HEK293 (cell line): ENCODE measurements at regions not wholly inside any gene's neighbourhood (a gene's known extent, or its start where the extent isn't known, plus 50 kb on each side); places are given as distances from the start of the nearest gene placed in this dataset.

ENCODE experiments used
- ATF2 ChIP-seq: fragments of 450-650 bp; formaldehyde crosslinking; IDR thresholded peaks from 2 replicates; pipeline ENCODE4 v1.5.1; 2016; ENCODE audit warnings: missing biosample characterization, missing genetic modification characterization, low read depth
- CTCF ChIP-seq: fragments of 450-650 bp; formaldehyde crosslinking; IDR thresholded peaks from 2 replicates; pipeline ENCODE4 v1.5.1; 2016; ENCODE audit warnings: missing biosample characterization, missing genetic modification characterization
- ZBTB49 ChIP-seq: fragments of 450-650 bp; formaldehyde crosslinking; IDR thresholded peaks from 2 replicates; pipeline ENCODE4 v1.5.1; 2016; ENCODE audit warnings: missing biosample characterization, missing genetic modification characterization, low read depth
- ZNF138 ChIP-seq: fragments of 450-650 bp; formaldehyde crosslinking; IDR thresholded peaks from 2 replicates; pipeline ENCODE4 v1.5.1; 2016; ENCODE audit warnings: missing biosample characterization, missing genetic modification characterization, borderline replicate concordance
- ZNF211 ChIP-seq: fragments of 450-650 bp; formaldehyde crosslinking; IDR thresholded peaks from 2 replicates; pipeline ENCODE4 v1.5.1; 2016; ENCODE audit warnings: low read depth, missing biosample characterization, missing genetic modification characterization
- ZNF501 ChIP-seq: fragments of 450-650 bp; formaldehyde crosslinking; IDR thresholded peaks from 2 replicates; pipeline ENCODE4 v1.5.1; 2016; ENCODE audit warnings: missing biosample characterization, missing genetic modification characterization
- ZNF600 ChIP-seq: fragments of 450-650 bp; formaldehyde crosslinking; IDR thresholded peaks from 2 replicates; pipeline ENCODE4 v1.5.1; 2016; ENCODE audit warnings: missing biosample characterization, missing genetic modification characterization
- ZNF626 ChIP-seq: fragments of 450-650 bp; sonication (Bioruptor Pico); formaldehyde crosslinking; IDR thresholded peaks from 2 replicates; pipeline ENCODE4 v1.5.1; 2018; ENCODE audit warnings: missing biosample characterization, missing genetic modification characterization, inconsistent platforms
- ZNF768 ChIP-seq: fragments of 450-650 bp; formaldehyde crosslinking; IDR thresholded peaks from 2 replicates; pipeline ENCODE4 v1.5.1; 2018; ENCODE audit warnings: missing biosample characterization, mild to moderate bottlenecking, missing genetic modification characterization
- ZNF777 ChIP-seq: fragments of 450-650 bp; formaldehyde crosslinking; IDR thresholded peaks from 2 replicates; pipeline ENCODE4 v1.5.1; 2017; ENCODE audit warnings: missing biosample characterization, missing genetic modification characterization, borderline replicate concordance

GRCh38 chr1:70866542-70867264 is 180.9 kb downstream of the PTGER3 start:
- no peak for TF ChIP-seq ZNF626 (tag by site-specific recombination)
- no peak for TF ChIP-seq CTCF (tag by site-specific recombination)
- no peak for TF ChIP-seq ZNF777 (tag by site-specific recombination)
- TF ChIP-seq ATF2 = no peak
- no peak for TF ChIP-seq ZNF138 (tag by site-specific recombination)
- TF ChIP-seq ZBTB49 (tag by site-specific recombination) = no peak
- no peak for TF ChIP-seq ZNF211 (tag by site-specific recombination)
- no peak for TF ChIP-seq ZNF501 (tag by site-specific recombination)
- TF ChIP-seq ZNF768 (tag by site-specific recombination) = no peak
- no peak for TF ChIP-seq ZNF600 (tag by site-specific recombination)
